ENCODE measurements at regions not wholly inside any gene's neighbourhood (a gene's known extent, or its start where the extent isn't known, plus 50 kb on each side); places are given as distances from the start of the nearest gene placed in this dataset.

GRCh38 chr2:151078889-151079288, 182.8 kb downstream of the RBM43 start:
- DNase-seq: no peak

GRCh38 chr2:151071906-151072305, 189.8 kb downstream of the RBM43 start:
- no peak for DNase-seq

- no peak for DNase-seq
Observed at GRCh38 chr2:151071382-151071781, 190.3 kb downstream of the RBM43 start.

GRCh38 chr2:151070253-151070652, 191.4 kb downstream of the RBM43 start:
- no peak for DNase-seq

GRCh38 chr2:151067658-151068369, 193.8 kb downstream of the RBM43 start:
- no peak for DNase-seq

GRCh38 chr2:151063271-151063670, 198.4 kb downstream of the RBM43 start:
- no peak for DNase-seq

DNA sequence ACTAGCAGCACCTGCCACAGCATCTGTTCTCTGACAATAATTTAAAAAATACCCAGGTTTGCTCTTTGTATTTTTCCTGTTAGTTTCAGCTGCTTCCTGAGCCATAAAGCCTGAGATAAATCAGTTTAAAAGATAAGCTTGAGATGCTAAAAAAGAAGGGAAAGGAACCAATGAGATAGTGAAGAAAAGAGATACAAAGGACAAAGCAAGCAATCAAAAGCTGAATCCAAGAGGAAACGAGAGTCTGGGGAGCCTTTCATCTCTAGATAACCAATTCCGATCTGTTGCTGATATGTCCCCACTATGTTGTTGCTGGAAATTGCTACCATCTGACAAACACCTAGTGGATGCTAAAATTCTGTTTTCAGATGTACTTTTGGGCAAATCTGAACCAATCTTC, 201.4 kb downstream of the RBM43 start:
- no peak for DNase-seq

DNA sequence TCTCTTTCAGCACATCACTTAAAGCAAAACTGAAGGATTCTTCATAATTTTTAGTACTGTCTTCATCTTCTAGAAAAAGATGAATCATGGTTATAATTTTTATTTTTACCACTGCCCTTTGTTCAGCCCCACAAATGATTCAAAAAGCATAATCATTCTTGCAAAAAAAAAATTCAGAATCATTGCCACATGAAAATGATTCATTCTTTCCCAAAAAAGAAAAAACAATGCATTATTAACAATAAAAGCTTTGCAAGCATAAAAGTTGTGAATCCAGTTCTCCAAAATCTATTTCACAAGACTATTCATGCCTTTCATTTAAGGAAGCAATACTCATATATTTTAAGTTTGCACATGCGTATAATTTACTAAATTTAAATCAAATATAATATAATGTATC, 204.8 kb downstream of the RBM43 start:
- DNase-seq: no peak

- no peak for DNase-seq
Observed at GRCh38 chr2:151053661-151053990, 208.0 kb downstream of the RBM43 start.

- DNase-seq: no peak
Observed at GRCh38 chr2:151052850-151053660, 208.6 kb downstream of the RBM43 start.

- DNase-seq: no peak
Observed at GRCh38 chr2:151051574-151052220, 210.0 kb downstream of the RBM43 start.

- DNase-seq: no peak
Observed at GRCh38 chr2:151049746-151050145, 211.9 kb downstream of the RBM43 start.

GRCh38 chr2:151048331-151049054, 213.2 kb downstream of the RBM43 start:
- DNase-seq: no peak

- no peak for DNase-seq
Observed at GRCh38 chr2:151043484-151043883, 218.2 kb downstream of the RBM43 start.

- DNase-seq: no peak
Observed at GRCh38 chr2:151042964-151043363, 218.7 kb downstream of the RBM43 start.

- DNase-seq: no peak
Observed at GRCh38 chr2:151040039-151040438, 221.6 kb downstream of the RBM43 start.

GRCh38 chr2:151038516-151038915, 223.1 kb downstream of the RBM43 start:
- DNase-seq: no peak

DNA sequence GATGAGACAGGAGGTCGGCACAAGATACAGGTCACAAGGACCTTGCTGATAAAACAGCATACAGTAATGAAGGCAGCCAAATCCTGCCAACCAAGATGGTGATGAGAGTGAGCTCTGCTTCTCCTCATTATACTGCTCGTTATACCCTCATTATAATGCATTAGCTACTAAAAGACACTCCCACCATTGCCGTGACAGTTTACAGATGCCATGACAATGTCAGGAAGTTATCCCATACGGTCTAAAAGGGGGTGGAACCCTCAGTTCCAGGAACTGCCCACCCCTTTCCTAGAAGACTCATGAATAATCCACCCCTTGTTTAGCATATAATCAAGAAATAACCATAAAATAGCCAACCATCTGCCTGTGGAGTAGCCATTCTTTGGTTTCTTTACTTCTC, 224.2 kb downstream of the RBM43 start:
- no peak for DNase-seq

GRCh38 chr2:151033271-151034248, 228.1 kb downstream of the RBM43 start:
- DNase-seq: no peak

DNA sequence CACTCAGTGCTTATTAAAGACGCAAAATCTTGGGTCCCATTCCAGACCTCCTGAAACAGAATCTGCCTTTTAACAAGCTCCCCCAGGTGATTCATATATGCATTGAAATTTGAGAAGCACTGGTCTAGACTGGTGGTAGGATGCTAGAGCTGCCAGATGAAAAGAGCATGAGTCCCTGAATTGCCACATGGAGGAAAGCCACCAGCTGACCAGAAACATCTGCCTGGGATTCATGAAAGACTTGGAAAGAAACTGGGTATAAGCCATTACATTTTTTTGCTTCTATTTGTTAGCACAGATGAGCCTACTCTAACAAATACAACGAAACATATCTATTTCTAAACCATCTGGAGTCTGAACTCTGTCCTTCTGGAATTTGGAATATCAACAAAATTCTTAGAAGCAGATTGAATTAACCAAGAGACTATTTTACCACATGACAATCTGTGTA, 228.9 kb downstream of the RBM43 start:
- no peak for DNase-seq

DNA sequence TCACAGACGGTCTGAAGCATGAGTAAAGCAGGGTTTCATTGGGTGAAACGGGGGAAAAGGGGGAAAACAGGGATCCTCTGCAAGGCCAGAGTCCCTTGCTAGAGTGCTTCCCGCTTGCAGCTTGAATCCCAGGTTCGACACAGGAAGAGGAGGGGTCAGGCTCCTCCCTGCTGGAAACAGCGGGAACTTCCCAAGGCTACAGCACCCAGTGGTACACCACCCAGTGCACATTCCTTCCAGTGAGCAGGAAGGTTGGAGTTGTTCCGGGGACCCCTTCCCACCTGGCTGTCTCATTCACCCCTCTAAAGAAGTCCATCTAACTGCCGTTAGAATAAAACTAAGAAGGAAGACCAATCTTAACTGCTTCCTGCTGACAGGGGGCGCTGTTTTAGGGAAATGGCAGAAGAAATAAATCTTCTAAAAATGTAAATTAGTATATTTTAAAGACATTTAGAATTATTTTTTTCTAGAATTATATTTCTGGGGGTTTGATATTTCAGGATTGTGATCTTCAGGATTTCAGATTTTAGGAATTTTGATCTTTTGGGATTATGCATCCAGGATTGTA, 230.9 kb downstream of the RBM43 start:
- DNase-seq: no peak

All from T1000 (cell line).